GM21423 (cell line): ENCODE measurements at regions not wholly inside any gene's neighbourhood (a gene's known extent, or its start where the extent isn't known, plus 50 kb on each side); places are given as distances from the start of the nearest gene placed in this dataset.

Source experiments
- ATAC-seq: cut with Tn5 transposase; IDR thresholded peaks from one replicate; pipeline ENCODE4 v1.9.1; 2021; ENCODE audit warnings: mild to moderate bottlenecking, moderate library complexity; ENCODE audit not compliant: unreplicated experiment

GRCh38 chr6:40645043-40645442 lies 57.9 kb upstream of the LRFN2 start:
- ATAC-seq, result no peak

- no peak for ATAC-seq
Measured at GRCh38 chr6:40642837-40643236, 55.7 kb upstream of the LRFN2 start.

- ATAC-seq, result no peak
Measured at GRCh38 chr6:40642190-40642589, 55.0 kb upstream of the LRFN2 start.

- ATAC-seq, result no peak
Measured at GRCh38 chr6:40640599-40641227, 53.5 kb upstream of the LRFN2 start.
